HG03558 (cell line): ENCODE measurements at regions not wholly inside any gene's neighbourhood (a gene's known extent, or its start where the extent isn't known, plus 50 kb on each side); places are given as distances from the start of the nearest gene placed in this dataset.
"Not testable (repeated sequence)": the region's sequence is repeated elsewhere in the genome, so short reads cannot be mapped to it uniquely, and the experiment has no call there.

Experiments used
- ATAC-seq: cut with Tn5 transposase; IDR thresholded peaks from one replicate; pipeline ENCODE4 v1.9.1; 2021; ENCODE audit warnings: moderate number of reproducible peaks; ENCODE audit not compliant: unreplicated experiment; ENCODE audit errors: extremely low read depth

- no peak for ATAC-seq
Observed at GRCh38 chr2:235419996-235420395, 73.8 kb upstream of the AGAP1 start.

GRCh38 chr2:235421618-235422017 lies 72.2 kb upstream of the AGAP1 start:
- ATAC-seq = no peak

- no peak for ATAC-seq
Observed at GRCh38 chr2:235430366-235431083, 63.3 kb upstream of the AGAP1 start.

- ATAC-seq = no peak
Observed at GRCh38 chr2:235432741-235433520, 60.9 kb upstream of the AGAP1 start.

GRCh38 chr2:235433860-235434259 lies 60.0 kb upstream of the AGAP1 start:
- ATAC-seq = no peak

- ATAC-seq = no peak
Observed at GRCh38 chr2:235439959-235440662, 53.7 kb upstream of the AGAP1 start.

GRCh38 chr2:235443580-235443979 lies 50.3 kb upstream of the AGAP1 start:
- ATAC-seq = not testable (repeated sequence)
